LNCAP (cell line): ENCODE measurements at regions not wholly inside any gene's neighbourhood (a gene's known extent, or its start where the extent isn't known, plus 50 kb on each side); places are given as distances from the start of the nearest gene placed in this dataset.

Experiments
- CTCF ChIP-seq: fragments of 450-650 bp; IDR thresholded peaks from 2 replicates; pipeline ENCODE4 v1.5.1; 2017; ENCODE audit warnings: mild to moderate bottlenecking

GRCh38 chr1:193633991-193634390 lies 447.6 kb upstream of the B3GALT2 start:
- no peak for TF ChIP-seq CTCF

- TF ChIP-seq CTCF, result no peak
Measured at GRCh38 chr1:193633093-193633492, 446.7 kb upstream of the B3GALT2 start.

GRCh38 chr1:193631306-193631705 lies 444.9 kb upstream of the B3GALT2 start:
- no peak for TF ChIP-seq CTCF

- no peak for TF ChIP-seq CTCF
Measured at GRCh38 chr1:193629875-193630274, 443.5 kb upstream of the B3GALT2 start.

- no peak for TF ChIP-seq CTCF
Measured at GRCh38 chr1:193626695-193627094, 440.3 kb upstream of the B3GALT2 start.

GRCh38 chr1:193625255-193625654 lies 438.8 kb upstream of the B3GALT2 start:
- no peak for TF ChIP-seq CTCF

GRCh38 chr1:193619911-193620310 lies 433.5 kb upstream of the B3GALT2 start:
- TF ChIP-seq CTCF, result no peak

- no peak for TF ChIP-seq CTCF
Measured at GRCh38 chr1:193614817-193615216, 428.4 kb upstream of the B3GALT2 start.
